SK-N-MC (cell line): ENCODE measurements at regions not wholly inside any gene's neighbourhood (a gene's known extent, or its start where the extent isn't known, plus 50 kb on each side); places are given as distances from the start of the nearest gene placed in this dataset.

Source experiments
- EZH2 ChIP-seq: fragments of 200-600 bp; sonication (generic); IDR thresholded peaks from one replicate; pipeline ENCODE4 v1.6.1; 2017; ENCODE audit warnings: antibody characterized with exemption
- POLR2AphosphoS5 ChIP-seq: IDR thresholded peaks from 2 replicates; pipeline ENCODE4 v1.6.1; 2012; ENCODE audit warnings: mild to moderate bottlenecking, low read depth, low read length, borderline replicate concordance

DNA sequence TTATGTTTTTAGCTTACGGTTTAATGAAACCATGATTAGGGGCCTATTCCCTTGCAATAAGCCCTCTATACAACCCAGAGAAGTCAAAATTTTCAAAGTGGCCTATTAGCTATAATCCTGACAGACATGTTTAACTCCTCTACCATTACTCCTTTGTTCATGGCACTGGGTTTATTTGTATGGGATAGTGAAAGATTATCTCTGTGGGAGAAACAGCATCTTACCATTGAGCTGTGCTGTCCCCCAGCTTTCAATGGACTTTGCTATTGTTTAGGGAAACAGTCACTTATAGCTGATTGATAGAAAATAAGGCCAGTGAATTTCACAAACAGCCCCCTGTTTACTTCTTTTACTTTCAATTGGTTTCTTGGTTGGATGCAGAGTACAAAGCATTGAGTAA is 675.2 kb upstream of the GCFC2 start:
- TF ChIP-seq POLR2AphosphoS5, result no peak
- TF ChIP-seq EZH2, result no peak
